ENCODE measurements at regions not wholly inside any gene's neighbourhood (a gene's known extent, or its start where the extent isn't known, plus 50 kb on each side); places are given as distances from the start of the nearest gene placed in this dataset.
A peak's percentile ranks its signal among the peaks of the same experiment; 100 is the strongest.
"Not testable (repeated sequence)": the region's sequence is repeated elsewhere in the genome, so short reads cannot be mapped to it uniquely, and the experiment has no call there.

GRCh38 chr6:14217728-14218518 lies 100.4 kb downstream of the CD83 start:
- no peak for DNase-seq

GRCh38 chr6:14218519-14218800 lies 100.9 kb downstream of the CD83 start:
- DNase-seq = no peak

GRCh38 chr6:14221564-14222279 lies 104.2 kb downstream of the CD83 start:
- no peak for DNase-seq

GRCh38 chr6:14222956-14223355 lies 105.4 kb downstream of the CD83 start:
- DNase-seq = no peak

GRCh38 chr6:14224359-14225103 lies 107.0 kb downstream of the CD83 start:
- DNase-seq = no peak

- no peak for DNase-seq
These were observed 108.6 kb downstream of the CD83 start for GRCh38 chr6:14226051-14226660.

- DNase-seq = no peak
These were observed 111.0 kb downstream of the CD83 start for GRCh38 chr6:14228571-14228970.

- no peak for DNase-seq
These were observed 113.5 kb downstream of the CD83 start for GRCh38 chr6:14231071-14231483.

GRCh38 chr6:14231501-14232280 lies 114.1 kb downstream of the CD83 start:
- DNase-seq = no peak

- no peak for DNase-seq
These were observed 115.3 kb downstream of the CD83 start for GRCh38 chr6:14232889-14233288.

GRCh38 chr6:14235653-14236356 lies 118.2 kb downstream of the CD83 start:
- DNase-seq = no peak

- no peak for DNase-seq
These were observed 121.5 kb downstream of the CD83 start for GRCh38 chr6:14239097-14239496.

- DNase-seq = no peak
These were observed 123.0 kb downstream of the CD83 start for GRCh38 chr6:14240411-14241166.

- DNase-seq = no peak
These were observed 123.9 kb downstream of the CD83 start for GRCh38 chr6:14241255-14242070.

- not testable (repeated sequence) for DNase-seq
These were observed 125.3 kb downstream of the CD83 start for GRCh38 chr6:14242912-14243311.

GRCh38 chr6:14243597-14243996 lies 126.0 kb downstream of the CD83 start:
- DNase-seq = peak in 1 of 2 experiments; percentile 72

GRCh38 chr6:14246876-14247275 lies 129.3 kb downstream of the CD83 start:
- DNase-seq = no peak

GRCh38 chr6:14250573-14250972 lies 133.0 kb downstream of the CD83 start:
- DNase-seq = no peak

- no peak for DNase-seq
These were observed 134.8 kb downstream of the CD83 start for GRCh38 chr6:14252271-14252850.

GRCh38 chr6:14254505-14254904 lies 136.9 kb downstream of the CD83 start:
- DNase-seq = no peak

Measured in NCI-H524 (cell line).